Ishikawa (cell line): ENCODE measurements at regions not wholly inside any gene's neighbourhood (a gene's known extent, or its start where the extent isn't known, plus 50 kb on each side); places are given as distances from the start of the nearest gene placed in this dataset.

Experiments
- CEBPB ChIP-seq: IDR thresholded peaks from 2 replicates; pipeline ENCODE4 v1.6.1; 2012
- CREB1 ChIP-seq: IDR thresholded peaks from 2 replicates; pipeline ENCODE4 v1.6.1; 2012; ENCODE audit warnings: low read depth
- EGR1 ChIP-seq: IDR thresholded peaks from 2 replicates; pipeline ENCODE4 v1.6.1; 2012
- EP300 ChIP-seq: IDR thresholded peaks from 2 replicates; pipeline ENCODE4 v1.6.1; 2012; ENCODE audit warnings: borderline replicate concordance
- FOXM1 ChIP-seq: IDR thresholded peaks from 2 replicates; pipeline ENCODE4 v1.6.1; 2012; ENCODE audit warnings: low read depth, borderline replicate concordance
- MAX ChIP-seq: IDR thresholded peaks from 2 replicates; pipeline ENCODE4 v1.6.1; 2012
- NFIC ChIP-seq: IDR thresholded peaks from 2 replicates; pipeline ENCODE4 v1.6.1; 2012
- REST ChIP-seq: IDR thresholded peaks from 2 replicates; pipeline ENCODE4 v1.6.1; 2012; ENCODE audit warnings: low read depth, mild to moderate bottlenecking
- TAF1 ChIP-seq: IDR thresholded peaks from 2 replicates; pipeline ENCODE4 v1.6.1; 2012; ENCODE audit warnings: low read depth, mild to moderate bottlenecking
- TCF12 ChIP-seq: IDR thresholded peaks from 2 replicates; pipeline ENCODE4 v1.6.1; 2012; ENCODE audit warnings: low read depth
- USF1 ChIP-seq: IDR thresholded peaks from 2 replicates; pipeline ENCODE4 v1.6.1; 2012
- YY1 ChIP-seq: IDR thresholded peaks from 2 replicates; pipeline ENCODE4 v1.6.1; 2012; ENCODE audit warnings: low read depth

- TF ChIP-seq NFIC (no peak), REST (no peak), USF1 (no peak), CEBPB (no peak), MAX (no peak), EP300 (no peak), FOXM1 (no peak), CREB1 (no peak), YY1 (no peak), TAF1 (no peak), TCF12 (no peak), EGR1 (no peak)
Measured at GRCh38 chr21:18157406-18157805, 87.2 kb upstream of the CHODL start.
